ENCODE measurements at regions not wholly inside any gene's neighbourhood (a gene's known extent, or its start where the extent isn't known, plus 50 kb on each side); places are given as distances from the start of the nearest gene placed in this dataset.

DNA sequence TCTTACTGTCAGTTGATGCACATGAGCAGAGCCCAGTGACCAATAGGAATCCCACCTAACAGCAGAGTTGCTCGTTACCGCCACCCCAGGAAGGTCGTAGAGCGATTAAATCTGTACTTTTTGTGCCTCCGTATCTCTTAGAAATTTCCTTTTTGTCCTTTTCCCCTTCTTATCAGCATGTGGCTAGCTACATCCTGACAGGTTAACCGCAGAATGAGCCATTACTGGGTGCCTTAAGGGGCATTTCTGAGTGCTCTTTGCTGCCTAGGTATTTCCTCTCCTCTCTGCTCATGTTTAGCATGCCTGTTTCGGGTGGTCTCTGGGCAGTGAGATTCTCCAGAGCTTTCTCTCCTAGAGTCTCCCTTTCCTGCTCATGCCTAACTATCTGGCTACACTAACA lies 530.5 kb downstream of the FAM133A start:
- no peak for TF ChIP-seq EZH2 (IDR thresholded peaks at IDR 0.05; ENCODE audit: insufficient read depth, low read length)
- TF ChIP-seq, protein P1, sequence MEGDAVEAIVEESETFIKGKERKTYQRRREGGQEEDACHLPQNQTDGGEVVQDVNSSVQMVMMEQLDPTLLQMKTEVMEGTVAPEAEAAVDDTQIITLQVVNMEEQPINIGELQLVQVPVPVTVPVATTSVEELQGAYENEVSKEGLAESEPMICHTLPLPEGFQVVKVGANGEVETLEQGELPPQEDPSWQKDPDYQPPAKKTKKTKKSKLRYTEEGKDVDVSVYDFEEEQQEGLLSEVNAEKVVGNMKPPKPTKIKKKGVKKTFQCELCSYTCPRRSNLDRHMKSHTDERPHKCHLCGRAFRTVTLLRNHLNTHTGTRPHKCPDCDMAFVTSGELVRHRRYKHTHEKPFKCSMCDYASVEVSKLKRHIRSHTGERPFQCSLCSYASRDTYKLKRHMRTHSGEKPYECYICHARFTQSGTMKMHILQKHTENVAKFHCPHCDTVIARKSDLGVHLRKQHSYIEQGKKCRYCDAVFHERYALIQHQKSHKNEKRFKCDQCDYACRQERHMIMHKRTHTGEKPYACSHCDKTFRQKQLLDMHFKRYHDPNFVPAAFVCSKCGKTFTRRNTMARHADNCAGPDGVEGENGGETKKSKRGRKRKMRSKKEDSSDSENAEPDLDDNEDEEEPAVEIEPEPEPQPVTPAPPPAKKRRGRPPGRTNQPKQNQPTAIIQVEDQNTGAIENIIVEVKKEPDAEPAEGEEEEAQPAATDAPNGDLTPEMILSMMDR (IDR thresholded peaks at IDR 0.05; ENCODE audit: insufficient read depth, low read depth, low read length), result no peak

Data from astrocyte (in vitro differentiated cells and primary cell).